ENCODE measurements at regions not wholly inside any gene's neighbourhood (a gene's known extent, or its start where the extent isn't known, plus 50 kb on each side); places are given as distances from the start of the nearest gene placed in this dataset.

GRCh38 chrX:16466640-16467432, 183.1 kb upstream of the S100G start:
- no peak for DNase-seq
- Histone ChIP-seq H3K4me3 (no peak overlapping the region), H3K27me3 (no peaks in the 10 kb centered on the region), H3K36me3 (no peaks in the 10 kb centered on the region), H3K4me1 (peaks cover 0 to 10% (median 4%) of the 10 kb centered on the region in 4 donors), H3K27ac (no peak overlapping the region), H3K9me3 (no peaks in the 10 kb centered on the region)
- TF ChIP-seq CTCF (IDR thresholded peaks at IDR 0.05) = no peak
- intact Hi-C loops (cut with DNase I; ENCODE audit: low total_unique reads) = no loop called here

GRCh38 chrX:16469870-16470269, 180.1 kb upstream of the S100G start:
- Histone ChIP-seq H3K36me3 (no peaks in the 10 kb centered on the region), H3K4me1 (no peaks in the 10 kb centered on the region), H3K27me3 (no peaks in the 10 kb centered on the region), H3K27ac (no peak overlapping the region), H3K9me3 (no peaks in the 10 kb centered on the region), H3K4me3 (no peak overlapping the region)
- intact Hi-C loops (cut with DNase I; ENCODE audit: low total_unique reads) = no loop called here
- no peak for DNase-seq
- no peak for TF ChIP-seq CTCF (IDR thresholded peaks at IDR 0.05)

GRCh38 chrX:16472345-16472744, 177.6 kb upstream of the S100G start:
- intact Hi-C loops (cut with DNase I; ENCODE audit: low total_unique reads) = no loop called here
- Histone ChIP-seq H3K27ac (no peak overlapping the region), H3K9me3 (no peaks in the 10 kb centered on the region), H3K4me1 (no peaks in the 10 kb centered on the region), H3K27me3 (no peaks in the 10 kb centered on the region), H3K4me3 (no peak overlapping the region), H3K36me3 (no peaks in the 10 kb centered on the region)
- TF ChIP-seq CTCF (IDR thresholded peaks at IDR 0.05) = no peak
- no peak for DNase-seq

GRCh38 chrX:16474511-16474910, 175.4 kb upstream of the S100G start:
- Histone ChIP-seq H3K9me3 (no peaks in the 10 kb centered on the region), H3K4me3 (no peak overlapping the region), H3K4me1 (no peaks in the 10 kb centered on the region), H3K27me3 (no peaks in the 10 kb centered on the region), H3K36me3 (no peaks in the 10 kb centered on the region), H3K27ac (no peak overlapping the region)
- TF ChIP-seq CTCF (IDR thresholded peaks at IDR 0.05) = no peak
- no peak for DNase-seq
- intact Hi-C loops (cut with DNase I; ENCODE audit: low total_unique reads) = no loop called here

- no peak for DNase-seq
- Histone ChIP-seq H3K4me3 (no peak overlapping the region), H3K27me3 (no peaks in the 10 kb centered on the region), H3K9me3 (no peaks in the 10 kb centered on the region), H3K36me3 (no peaks in the 10 kb centered on the region), H3K27ac (no peak overlapping the region), H3K4me1 (no peaks in the 10 kb centered on the region)
- intact Hi-C loops (cut with DNase I; ENCODE audit: low total_unique reads) = no loop called here
- no peak for TF ChIP-seq CTCF (IDR thresholded peaks at IDR 0.05)
Observed at GRCh38 chrX:16476009-16476408, 173.9 kb upstream of the S100G start.

All from tibial artery (tissue), 4 donors.